ENCODE measurements at regions not wholly inside any gene's neighbourhood (a gene's known extent, or its start where the extent isn't known, plus 50 kb on each side); places are given as distances from the start of the nearest gene placed in this dataset.
A peak's percentile ranks its signal among the peaks of the same experiment; 100 is the strongest.

- no peak overlapping the region for H3K4me3 Mint-ChIP-seq
- ATAC-seq (ENCODE audit: low read depth in 2 of 2) (no peak), DNase-seq (no peak)
- H3K36me3 Mint-ChIP-seq: no peaks in the 10 kb centered on the region
- H3K27me3 Mint-ChIP-seq: peaks cover 4% of the 10 kb centered on the region
- H3K9me3 ChIP-seq (ENCODE audit: control insufficient read depth in 2 of 2, low read length in 2 of 2): no peaks in the 10 kb centered on the region
- H3K4me1 Mint-ChIP-seq: no peaks in the 10 kb centered on the region
- peaks cover 0 to 1% (median 0%) of the 10 kb centered on the region in 7 donors for H3K9me3 Mint-ChIP-seq
- no peak overlapping the region for H3K4me3 ChIP-seq (ENCODE audit: low read depth, low read length)
- H3K27ac Mint-ChIP-seq: no peak overlapping the region
- no peak overlapping the region for H3K27ac ChIP-seq (ENCODE audit: insufficient read depth, low read length, poor library complexity, severe bottlenecking)
- H3K4me1 ChIP-seq (ENCODE audit: control insufficient read depth, insufficient read depth, low read length, poor library complexity, severe bottlenecking): no peaks in the 10 kb centered on the region
- H3K36me3 ChIP-seq (ENCODE audit: control insufficient read depth, insufficient read depth, low read length): no peaks in the 10 kb centered on the region
- H3K27me3 ChIP-seq (ENCODE audit: control insufficient read depth, insufficient read depth, low read length): no peaks in the 10 kb centered on the region
Observed at GRCh38 chr2:862355-862687, 88.3 kb upstream of the SNTG2 start.

DNA sequence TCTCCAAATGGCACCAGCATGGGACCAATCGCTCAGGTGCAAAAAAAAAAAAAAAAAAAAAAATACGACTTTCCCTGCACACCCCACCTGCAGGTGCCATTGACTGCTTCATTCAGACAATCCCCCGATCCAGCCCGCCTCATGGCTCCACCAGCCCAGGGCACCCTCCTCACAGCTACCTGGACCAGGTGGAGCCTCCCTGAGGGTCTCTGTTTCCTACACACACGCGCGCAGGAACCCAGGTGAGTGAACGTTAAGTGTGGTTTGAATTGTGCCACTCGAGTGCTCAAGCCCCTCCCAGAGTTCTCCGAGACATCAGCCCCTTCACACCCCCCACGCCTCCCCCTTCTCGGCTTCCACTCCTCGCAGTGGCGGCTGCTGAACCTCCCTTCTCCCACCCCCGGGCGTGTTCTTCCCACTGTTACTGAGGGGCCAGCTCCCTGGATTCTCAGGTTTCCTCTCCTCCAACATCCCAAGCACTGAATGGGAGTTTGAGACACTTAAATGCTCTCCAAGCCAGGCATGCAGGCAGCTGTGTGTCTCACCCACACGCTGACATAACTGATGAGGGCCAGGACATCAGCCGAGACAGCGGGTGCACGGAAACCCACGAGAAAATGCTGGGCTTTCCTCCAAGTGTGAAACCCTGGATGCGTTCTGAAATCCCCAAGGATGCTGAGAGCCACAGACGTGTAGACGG is 88.8 kb upstream of the SNTG2 start:
- H3K4me1 Mint-ChIP-seq: no peaks in the 10 kb centered on the region
- Histone ChIP-seq H3K9me3 (ENCODE audit: control insufficient read depth in 2 of 2, low read length in 2 of 2) (no peaks in the 10 kb centered on the region), H3K4me3 (ENCODE audit: low read depth, low read length) (no peak overlapping the region)

DNA sequence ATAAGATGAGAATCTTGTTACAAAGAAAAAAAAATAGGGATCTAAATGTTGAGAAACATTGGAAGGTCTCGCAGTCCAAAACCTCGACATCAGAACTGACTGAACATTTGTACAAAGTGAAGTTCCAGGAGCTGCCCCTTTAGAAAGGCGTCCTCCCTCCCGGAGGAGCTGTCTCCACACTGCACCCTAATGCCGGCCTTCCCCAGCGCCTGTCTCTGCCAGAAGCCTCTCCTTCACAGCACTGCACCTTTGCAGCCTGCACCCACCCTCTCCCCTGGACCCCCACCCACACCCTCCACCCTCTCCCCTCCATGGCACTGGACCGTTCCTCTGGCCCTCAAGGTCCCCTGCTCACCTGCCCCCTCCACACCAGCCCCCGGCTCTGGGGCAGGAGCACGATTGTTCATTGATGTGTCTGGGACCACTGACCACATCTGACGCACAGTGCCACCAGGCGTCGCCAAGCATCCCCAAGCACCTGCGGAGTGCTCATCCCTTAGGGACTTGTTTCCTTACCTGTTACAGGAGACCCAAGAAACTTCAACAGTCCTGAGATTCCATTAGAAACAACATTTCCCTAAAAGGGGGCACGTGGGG is 90.3 kb upstream of the SNTG2 start:
- Mint-ChIP-seq H3K27ac (no peak overlapping the region), H3K4me1 (peaks cover 0 to 9% (median 4%) of the 10 kb centered on the region in 4 donors), H3K27me3 (peaks cover under 1% of the 10 kb centered on the region), H3K36me3 (no peaks in the 10 kb centered on the region), H3K4me3 (no peak overlapping the region), H3K9me3 (no peaks in the 10 kb centered on the region)
- DNase-seq (peak in 1 of 3 donors; percentile 10), ATAC-seq (ENCODE audit: low read depth in 2 of 2) (no peak)
- Histone ChIP-seq H3K4me3 (ENCODE audit: low read depth, low read length) (no peak overlapping the region), H3K27me3 (ENCODE audit: control insufficient read depth, insufficient read depth, low read length) (no peaks in the 10 kb centered on the region), H3K4me1 (ENCODE audit: control insufficient read depth, insufficient read depth, low read length, poor library complexity, severe bottlenecking) (no peaks in the 10 kb centered on the region), H3K9me3 (ENCODE audit: control insufficient read depth in 2 of 2, low read length in 2 of 2) (no peaks in the 10 kb centered on the region), H3K36me3 (ENCODE audit: control insufficient read depth, insufficient read depth, low read length) (no peaks in the 10 kb centered on the region), H3K27ac (ENCODE audit: insufficient read depth, low read length, poor library complexity, severe bottlenecking) (no peak overlapping the region)

More for the DNA sequence above, 88.8 kb upstream of the SNTG2 start:
- Mint-ChIP-seq H3K27ac (no peak overlapping the region), H3K9me3 (peaks cover 0 to 1% (median 0%) of the 10 kb centered on the region in 7 donors), H3K36me3 (no peaks in the 10 kb centered on the region), H3K27me3 (peaks cover 4% of the 10 kb centered on the region), H3K4me3 (no peak overlapping the region)
- DNase-seq (no peak), ATAC-seq (ENCODE audit: low read depth in 2 of 2) (no peak)
- H3K27me3 ChIP-seq (ENCODE audit: control insufficient read depth, insufficient read depth, low read length): no peaks in the 10 kb centered on the region
- H3K4me1 ChIP-seq (ENCODE audit: control insufficient read depth, insufficient read depth, low read length, poor library complexity, severe bottlenecking): no peaks in the 10 kb centered on the region
- no peak overlapping the region for H3K27ac ChIP-seq (ENCODE audit: insufficient read depth, low read length, poor library complexity, severe bottlenecking)
- no peaks in the 10 kb centered on the region for H3K36me3 ChIP-seq (ENCODE audit: control insufficient read depth, insufficient read depth, low read length)

GRCh38 chr2:858646-859045 is 92.0 kb upstream of the SNTG2 start:
- Histone ChIP-seq H3K36me3 (ENCODE audit: control insufficient read depth, insufficient read depth, low read length) (no peaks in the 10 kb centered on the region), H3K4me3 (ENCODE audit: low read depth, low read length) (no peak overlapping the region), H3K27ac (ENCODE audit: insufficient read depth, low read length, poor library complexity, severe bottlenecking) (no peak overlapping the region), H3K27me3 (ENCODE audit: control insufficient read depth, insufficient read depth, low read length) (no peaks in the 10 kb centered on the region), H3K9me3 (ENCODE audit: control insufficient read depth in 2 of 2, low read length in 2 of 2) (no peaks in the 10 kb centered on the region), H3K4me1 (ENCODE audit: control insufficient read depth, insufficient read depth, low read length, poor library complexity, severe bottlenecking) (no peaks in the 10 kb centered on the region)
- no peak overlapping the region for H3K4me3 Mint-ChIP-seq
- H3K27me3 Mint-ChIP-seq: no peaks in the 10 kb centered on the region
- H3K36me3 Mint-ChIP-seq: no peaks in the 10 kb centered on the region
- peaks cover 2 to 22% (median 12%) of the 10 kb centered on the region in 4 donors for H3K4me1 Mint-ChIP-seq
- peaks cover 0 to 10% (median 0%) of the 10 kb centered on the region in 7 donors for H3K9me3 Mint-ChIP-seq
- ATAC-seq (ENCODE audit: low read depth in 2 of 2): no peak
- H3K27ac Mint-ChIP-seq: no peak overlapping the region
- no peak for DNase-seq

DNA sequence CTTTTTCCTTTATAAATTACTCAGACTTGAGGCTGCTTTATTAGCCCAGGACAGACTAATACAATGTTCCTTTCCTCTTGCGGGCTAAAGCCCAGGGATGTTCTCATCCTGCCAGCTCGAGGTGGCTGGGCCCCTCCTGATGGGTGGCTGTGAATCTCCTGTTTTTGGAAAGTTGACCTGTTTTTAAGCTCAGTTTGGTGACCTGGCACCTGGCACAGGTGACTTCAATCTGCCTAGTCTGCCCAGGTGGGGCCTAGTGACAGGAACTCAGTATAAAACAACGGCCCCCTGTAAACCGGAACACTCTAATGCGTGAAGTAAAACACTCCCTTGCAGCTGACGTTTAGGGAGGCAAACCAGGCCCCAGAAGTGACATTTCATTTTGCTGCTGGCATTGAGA is 92.7 kb upstream of the SNTG2 start:
- no peak for ATAC-seq (ENCODE audit: low read depth in 2 of 2)
- H3K4me1 ChIP-seq (ENCODE audit: control insufficient read depth, insufficient read depth, low read length, poor library complexity, severe bottlenecking): no peaks in the 10 kb centered on the region
- no peak overlapping the region for H3K27ac ChIP-seq (ENCODE audit: insufficient read depth, low read length, poor library complexity, severe bottlenecking)
- H3K27ac Mint-ChIP-seq: no peak overlapping the region
- no peaks in the 10 kb centered on the region for H3K36me3 ChIP-seq (ENCODE audit: control insufficient read depth, insufficient read depth, low read length)
- no peaks in the 10 kb centered on the region for H3K27me3 Mint-ChIP-seq
- no peaks in the 10 kb centered on the region for H3K9me3 ChIP-seq (ENCODE audit: control insufficient read depth in 2 of 2, low read length in 2 of 2)
- H3K9me3 Mint-ChIP-seq: peaks cover 0 to 10% (median 0%) of the 10 kb centered on the region in 7 donors
- H3K4me1 Mint-ChIP-seq: peaks cover 2 to 22% (median 12%) of the 10 kb centered on the region in 4 donors
- no peaks in the 10 kb centered on the region for H3K27me3 ChIP-seq (ENCODE audit: control insufficient read depth, insufficient read depth, low read length)
- H3K36me3 Mint-ChIP-seq: no peaks in the 10 kb centered on the region
- no peak for DNase-seq
- H3K4me3 ChIP-seq (ENCODE audit: low read depth, low read length): no peak overlapping the region
- no peak overlapping the region for H3K4me3 Mint-ChIP-seq

- Mint-ChIP-seq H3K27ac (peak overlapping the region in 1 of 3 donors; percentile 26), H3K4me1 (peaks cover 2 to 22% (median 12%) of the 10 kb centered on the region in 4 donors), H3K9me3 (peaks cover 0 to 10% (median 0%) of the 10 kb centered on the region in 7 donors), H3K36me3 (no peaks in the 10 kb centered on the region), H3K4me3 (no peak overlapping the region), H3K27me3 (no peaks in the 10 kb centered on the region)
- H3K4me3 ChIP-seq (ENCODE audit: low read depth, low read length): no peak overlapping the region
- H3K4me1 ChIP-seq (ENCODE audit: control insufficient read depth, insufficient read depth, low read length, poor library complexity, severe bottlenecking): no peaks in the 10 kb centered on the region
- H3K36me3 ChIP-seq (ENCODE audit: control insufficient read depth, insufficient read depth, low read length): no peaks in the 10 kb centered on the region
- no peak overlapping the region for H3K27ac ChIP-seq (ENCODE audit: insufficient read depth, low read length, poor library complexity, severe bottlenecking)
- H3K9me3 ChIP-seq (ENCODE audit: control insufficient read depth in 2 of 2, low read length in 2 of 2): no peaks in the 10 kb centered on the region
- H3K27me3 ChIP-seq (ENCODE audit: control insufficient read depth, insufficient read depth, low read length): no peaks in the 10 kb centered on the region
- DNase-seq: no peak
- ATAC-seq (ENCODE audit: low read depth in 2 of 2): no peak
Observed at GRCh38 chr2:857081-857480, 93.6 kb upstream of the SNTG2 start.

- no peaks in the 10 kb centered on the region for H3K27me3 ChIP-seq (ENCODE audit: control insufficient read depth, insufficient read depth, low read length)
- no peak overlapping the region for H3K27ac ChIP-seq (ENCODE audit: insufficient read depth, low read length, poor library complexity, severe bottlenecking)
- no peak overlapping the region for H3K27ac Mint-ChIP-seq
- no peaks in the 10 kb centered on the region for H3K27me3 Mint-ChIP-seq
- no peak overlapping the region for H3K4me3 Mint-ChIP-seq
- ATAC-seq (ENCODE audit: low read depth in 2 of 2) (no peak), DNase-seq (no peak)
- H3K4me1 Mint-ChIP-seq: peaks cover 2 to 22% (median 12%) of the 10 kb centered on the region in 4 donors
- H3K9me3 ChIP-seq (ENCODE audit: control insufficient read depth in 2 of 2, low read length in 2 of 2): no peaks in the 10 kb centered on the region
- no peak overlapping the region for H3K4me3 ChIP-seq (ENCODE audit: low read depth, low read length)
- H3K4me1 ChIP-seq (ENCODE audit: control insufficient read depth, insufficient read depth, low read length, poor library complexity, severe bottlenecking): no peaks in the 10 kb centered on the region
- H3K36me3 Mint-ChIP-seq: no peaks in the 10 kb centered on the region
- no peaks in the 10 kb centered on the region for H3K36me3 ChIP-seq (ENCODE audit: control insufficient read depth, insufficient read depth, low read length)
- H3K9me3 Mint-ChIP-seq: peaks cover 0 to 10% (median 0%) of the 10 kb centered on the region in 7 donors
Observed at GRCh38 chr2:856456-856855, 94.2 kb upstream of the SNTG2 start.

DNA sequence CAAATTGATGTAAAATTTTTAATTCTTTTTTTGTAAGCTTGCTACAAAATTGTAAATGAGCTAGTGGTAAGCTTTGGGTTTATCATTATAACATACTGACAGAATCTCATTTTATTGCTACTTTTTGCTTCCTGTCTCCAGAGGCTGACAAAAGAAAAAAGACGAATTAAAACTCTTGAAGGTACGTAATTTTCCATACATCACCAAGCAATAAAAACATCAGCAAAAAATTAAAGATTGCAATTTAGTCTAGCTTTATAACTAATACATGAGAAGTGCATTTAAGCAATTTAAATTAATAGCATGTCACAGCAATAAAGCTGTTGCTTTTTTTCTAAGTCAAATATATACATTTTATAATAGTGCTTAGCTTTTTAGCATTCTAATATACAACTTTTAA is 94.6 kb upstream of the SNTG2 start:
- Histone ChIP-seq H3K9me3 (ENCODE audit: control insufficient read depth in 2 of 2, low read length in 2 of 2) (no peaks in the 10 kb centered on the region), H3K4me1 (ENCODE audit: control insufficient read depth, insufficient read depth, low read length, poor library complexity, severe bottlenecking) (no peaks in the 10 kb centered on the region), H3K4me3 (ENCODE audit: low read depth, low read length) (no peak overlapping the region), H3K27me3 (ENCODE audit: control insufficient read depth, insufficient read depth, low read length) (no peaks in the 10 kb centered on the region), H3K36me3 (ENCODE audit: control insufficient read depth, insufficient read depth, low read length) (no peaks in the 10 kb centered on the region), H3K27ac (ENCODE audit: insufficient read depth, low read length, poor library complexity, severe bottlenecking) (no peak overlapping the region)
- peaks cover 0 to 10% (median 0%) of the 10 kb centered on the region in 7 donors for H3K9me3 Mint-ChIP-seq
- DNase-seq (no peak), ATAC-seq (ENCODE audit: low read depth in 2 of 2) (no peak)
- H3K27ac Mint-ChIP-seq: no peak overlapping the region
- peaks cover 2 to 22% (median 12%) of the 10 kb centered on the region in 4 donors for H3K4me1 Mint-ChIP-seq
- H3K4me3 Mint-ChIP-seq: no peak overlapping the region
- H3K27me3 Mint-ChIP-seq: no peaks in the 10 kb centered on the region
- H3K36me3 Mint-ChIP-seq: no peaks in the 10 kb centered on the region
